GM23338 (cell line): ENCODE measurements at regions not wholly inside any gene's neighbourhood (a gene's known extent, or its start where the extent isn't known, plus 50 kb on each side); places are given as distances from the start of the nearest gene placed in this dataset.

Experiments used
- ATAC-seq: fragments of 200-7000 bp; cut with Tn5 transposase; 3 replicates; pipeline ENCODE4 v1.9.1; 2020
- DNase-seq: peaks from one replicate; pipeline ENCODE4 v3.0.0-alpha.2; 2015; ENCODE audit warnings: low spot score
- H2AFZ ChIP-seq: fragments of 200-600 bp; sonication (generic); 2 replicates; pipeline ENCODE4 v1.8.0; 2016; ENCODE audit warnings: antibody characterized with exemption, mild to moderate bottlenecking, moderate library complexity
- H3F3A ChIP-seq: fragments of 200-600 bp; sonication (generic); replicated peaks from 2 replicates; pipeline ENCODE4 v1.8.0; 2017; ENCODE audit warnings: antibody characterized with exemption, mixed run types, low read depth
- H3K27ac ChIP-seq: fragments of 200-600 bp; sonication (generic); 2 replicates; pipeline ENCODE4 v1.6.1; 2016; ENCODE audit warnings: low read depth
- H3K27me3 ChIP-seq: fragments of 200-600 bp; sonication (generic); 2 replicates; pipeline ENCODE4 v1.8.0; 2016; ENCODE audit warnings: mild to moderate bottlenecking, mixed run types, moderate library complexity; ENCODE audit not compliant: insufficient read depth
- H3K36me3 ChIP-seq: fragments of 200-600 bp; sonication (generic); 2 replicates; pipeline ENCODE4 v1.8.0; 2016; ENCODE audit warnings: mild to moderate bottlenecking; ENCODE audit not compliant: insufficient read depth
- H3K4me1 ChIP-seq: fragments of 200-600 bp; sonication (generic); 2 replicates; pipeline ENCODE4 v1.8.0; 2016; ENCODE audit warnings: mild to moderate bottlenecking, moderate library complexity; ENCODE audit not compliant: insufficient read depth
- H3K4me2 ChIP-seq: fragments of 200-600 bp; sonication (generic); 2 replicates; pipeline ENCODE4 v1.7.1; 2017; ENCODE audit warnings: mixed run types
- H3K4me3 ChIP-seq: fragments of 200-600 bp; sonication (generic); 2 replicates; pipeline ENCODE4 v1.6.1; 2016; ENCODE audit warnings: mixed run types
- H3K79me2 ChIP-seq: fragments of 200-600 bp; sonication (generic); replicated peaks from 2 replicates; pipeline ENCODE4 v1.8.0; 2017; ENCODE audit warnings: mild to moderate bottlenecking; ENCODE audit not compliant: insufficient read depth
- H3K9me2 ChIP-seq: fragments of 200-600 bp; sonication (generic); 2 replicates; pipeline ENCODE4 v1.8.0; 2017; ENCODE audit not compliant: insufficient read depth
- H4K20me1 ChIP-seq: fragments of 200-600 bp; sonication (generic); replicated peaks from 2 replicates; pipeline ENCODE4 v1.8.0; 2017; ENCODE audit warnings: mild to moderate bottlenecking; ENCODE audit not compliant: insufficient read depth
- H3K27ac Mint-ChIP-seq: 2 replicates; pipeline ENCODE4 v1.8.0; 2020; ENCODE audit warnings: inconsistent platforms, mild to moderate bottlenecking, moderate library complexity, mixed read lengths
- H3K27me3 Mint-ChIP-seq: 3 replicates; pipeline ENCODE4 v1.8.0; 2022; ENCODE audit warnings: low read depth, mild to moderate bottlenecking, moderate library complexity, mixed read lengths, inconsistent platforms; ENCODE audit not compliant: insufficient read depth, poor library complexity
- H3K36me3 Mint-ChIP-seq: 3 replicates; pipeline ENCODE4 v1.8.0; 2021; ENCODE audit warnings: low read depth, mild to moderate bottlenecking, inconsistent platforms, moderate library complexity, mixed read lengths
- H3K4me1 Mint-ChIP-seq: 3 replicates; pipeline ENCODE4 v1.8.0; 2020; ENCODE audit warnings: mild to moderate bottlenecking, inconsistent platforms, mixed read lengths
- H3K4me3 Mint-ChIP-seq: 3 replicates; pipeline ENCODE4 v1.8.0; 2021; ENCODE audit warnings: moderate library complexity, mild to moderate bottlenecking, inconsistent platforms, mixed read lengths
- H3K9me3 Mint-ChIP-seq: 3 replicates; pipeline ENCODE4 v1.8.0; 2020; ENCODE audit warnings: moderate library complexity, mild to moderate bottlenecking, inconsistent platforms, mixed read lengths
- ETS1 ChIP-seq: IDR thresholded peaks from 2 replicates; pipeline ENCODE4 v1.6.1; 2016; ENCODE audit warnings: antibody characterized with exemption
- EZH2 ChIP-seq: fragments of 200-600 bp; sonication (generic); IDR thresholded peaks from one replicate; pipeline ENCODE4 v1.8.0; 2017; ENCODE audit warnings: antibody characterized with exemption, mild to moderate bottlenecking, low read depth; ENCODE audit not compliant: unreplicated experiment
- POLR2AphosphoS5 ChIP-seq: IDR thresholded peaks from 2 replicates; pipeline ENCODE4 v1.6.1; 2016; ENCODE audit warnings: antibody characterized with exemption, low read depth
- ZNF114 ChIP-seq: fragments of 250-450 bp; sonication (Bioruptor Pico); IDR thresholded peaks from 2 replicates; pipeline ENCODE4 v1.5.0; 2020; ENCODE audit warnings: mild to moderate bottlenecking, moderate library complexity
- ZNF462 ChIP-seq: fragments of 250-450 bp; sonication (Bioruptor Pico); IDR thresholded peaks from 2 replicates; pipeline ENCODE4 v1.5.0; 2020; ENCODE audit warnings: mild to moderate bottlenecking, moderate library complexity

- no peak for TF ChIP-seq ZNF462 (CRISPR knock-in tag)
- no peak for TF ChIP-seq ETS1
- TF ChIP-seq ZNF114 (CRISPR knock-in tag) = no peak
Observed at GRCh38 chr6:22072949-22073348, 223.9 kb downstream of the PRL start (continued).

GRCh38 chr6:22073516-22074198 lies 223.2 kb downstream of the PRL start:
- no peaks in the 10 kb centered on the region for H3F3A ChIP-seq
- no peaks in the 10 kb centered on the region; the same call in 1 of the 2 replicates for H3K79me2 ChIP-seq
- no peak overlapping the region for H3K4me2 ChIP-seq
- H3K36me3 ChIP-seq = no peaks in the 10 kb centered on the region
- H2AFZ ChIP-seq = no peak overlapping the region
- Mint-ChIP-seq H3K27ac (no peak overlapping the region), H3K4me3 (no peak overlapping the region), H3K27me3 (no peaks in the 10 kb centered on the region), H3K36me3 (peaks cover 22% of the 10 kb centered on the region; the same call in 2 of the 3 replicates), H3K4me1 (peaks cover 37% of the 10 kb centered on the region), H3K9me3 (no peaks in the 10 kb centered on the region)
- H3K27me3 ChIP-seq = no peaks in the 10 kb centered on the region
- ATAC-seq (no peak), DNase-seq (no peak)
- H3K9me2 ChIP-seq = no peaks in the 10 kb centered on the region
- H3K27ac ChIP-seq = 0 out of 2 replicates have a peak overlapping the region, but pooled peaks have one; percentile 7
- H3K4me1 ChIP-seq = peaks cover 24% of the 10 kb centered on the region
- no peak overlapping the region for H3K4me3 ChIP-seq
- H4K20me1 ChIP-seq = no peaks in the 10 kb centered on the region
- TF ChIP-seq ETS1 (no peak), EZH2 (no peak), ZNF462 (CRISPR knock-in tag) (no peak), POLR2AphosphoS5 (no peak)
